PC-9 (cell line): ENCODE measurements at regions not wholly inside any gene's neighbourhood (a gene's known extent, or its start where the extent isn't known, plus 50 kb on each side); places are given as distances from the start of the nearest gene placed in this dataset.

Experiments used
- BruUV-seq: library from RNA; stranded (reverse); fragments of 400-500 nt; replicated peaks from 2 replicates; lab custom pipeline; 2021; lab: Mats Ljungman, UMichigan
- CTCF ChIA-PET: fragments of 300-600 bp; sonication (Branson Sonifier 250); formaldehyde crosslinking; loops from one replicate; lab custom pipeline; 2022; ENCODE audit warnings: antibody characterized with exemption; lab: Charles Lee
- POLR2A ChIA-PET: fragments of 300-600 bp; sonication (Branson Sonifier 250); formaldehyde crosslinking; loops from one replicate; lab custom pipeline; 2022; ENCODE audit warnings: antibody characterized with exemption; ENCODE audit not compliant: unreplicated experiment; lab: Charles Lee
- DNase-seq, 2 experiments: peaks; one replicate each; pipeline versions ENCODE4 v3.0.0 to v3.0.0-alpha.2; 2015 to 2022; ENCODE audit warnings: mixed read lengths in 1 of 2
- H2AFZ ChIP-seq: fragments of 200-600 bp; sonication (generic); 2 replicates; pipeline ENCODE4 v1.8.1; 2017; ENCODE audit warnings: antibody characterized with exemption
- H3F3A ChIP-seq: fragments of 200-600 bp; sonication (generic); 2 replicates; pipeline ENCODE4 v1.8.1; 2017; ENCODE audit warnings: antibody characterized with exemption, mild to moderate bottlenecking, low read depth; ENCODE audit not compliant: insufficient read depth
- H3K27ac ChIP-seq: fragments of 200-600 bp; sonication (generic); 2 replicates; pipeline ENCODE4 v1.6.1; 2016; ENCODE audit warnings: mixed run types
- H3K27me3 ChIP-seq: fragments of 200-600 bp; sonication (generic); 2 replicates; pipeline ENCODE4 v1.6.1; 2016; ENCODE audit warnings: low read depth, mixed run types; ENCODE audit not compliant: insufficient read depth
- H3K36me3 ChIP-seq: fragments of 200-600 bp; sonication (generic); 2 replicates; pipeline ENCODE4 v1.6.1; 2016; ENCODE audit warnings: low read depth, mixed run types
- H3K4me1 ChIP-seq: fragments of 200-600 bp; sonication (generic); replicated peaks from 2 replicates; pipeline ENCODE4 v1.6.1; 2016; ENCODE audit warnings: mixed run types; ENCODE audit not compliant: insufficient read depth
- H3K4me2 ChIP-seq: fragments of 200-600 bp; sonication (generic); 2 replicates; pipeline ENCODE4 v1.6.1; 2017; ENCODE audit warnings: mixed run types
- H3K4me3 ChIP-seq: fragments of 200-600 bp; sonication (generic); 2 replicates; pipeline ENCODE4 v1.6.1; 2016; ENCODE audit warnings: mixed run types
- H3K79me2 ChIP-seq: fragments of 200-600 bp; sonication (generic); 2 replicates; pipeline ENCODE4 v1.6.1; 2017; ENCODE audit warnings: low read depth, mixed run types
- H3K9me2 ChIP-seq: fragments of 200-600 bp; sonication (generic); 2 replicates; pipeline ENCODE4 v1.8.1; 2017; ENCODE audit warnings: mild to moderate bottlenecking; ENCODE audit not compliant: insufficient read depth
- H3K9me3 ChIP-seq: fragments of 200-600 bp; sonication (generic); 2 replicates; pipeline ENCODE4 v1.8.1; 2016; ENCODE audit warnings: low read depth; ENCODE audit not compliant: insufficient read depth
- H4K20me1 ChIP-seq: fragments of 200-600 bp; sonication (generic); 2 replicates; pipeline ENCODE4 v1.8.1; 2017; ENCODE audit not compliant: insufficient read depth
- EZH2 ChIP-seq: fragments of 200-600 bp; sonication (generic); IDR thresholded peaks from 2 replicates; pipeline ENCODE4 v1.8.0; 2017; ENCODE audit warnings: antibody characterized with exemption, low read depth
- intact Hi-C: fragments of 100-400 bp; cut with micrococcal nuclease; formaldehyde crosslinking; loops from one replicate; pipeline ENCODE4 v1.10.0; 2022; ENCODE audit not compliant: unreplicated experiment
- TF ChIP-seq, protein P1 (sequence below): fragments of 200-600 bp; sonication (generic); conservative IDR thresholded peaks from 2 replicates; pipeline ENCODE4 v1.6.1; 2017; ENCODE audit warnings: mixed run types, antibody characterized with exemption, mild to moderate bottlenecking, moderate library complexity

DNA sequence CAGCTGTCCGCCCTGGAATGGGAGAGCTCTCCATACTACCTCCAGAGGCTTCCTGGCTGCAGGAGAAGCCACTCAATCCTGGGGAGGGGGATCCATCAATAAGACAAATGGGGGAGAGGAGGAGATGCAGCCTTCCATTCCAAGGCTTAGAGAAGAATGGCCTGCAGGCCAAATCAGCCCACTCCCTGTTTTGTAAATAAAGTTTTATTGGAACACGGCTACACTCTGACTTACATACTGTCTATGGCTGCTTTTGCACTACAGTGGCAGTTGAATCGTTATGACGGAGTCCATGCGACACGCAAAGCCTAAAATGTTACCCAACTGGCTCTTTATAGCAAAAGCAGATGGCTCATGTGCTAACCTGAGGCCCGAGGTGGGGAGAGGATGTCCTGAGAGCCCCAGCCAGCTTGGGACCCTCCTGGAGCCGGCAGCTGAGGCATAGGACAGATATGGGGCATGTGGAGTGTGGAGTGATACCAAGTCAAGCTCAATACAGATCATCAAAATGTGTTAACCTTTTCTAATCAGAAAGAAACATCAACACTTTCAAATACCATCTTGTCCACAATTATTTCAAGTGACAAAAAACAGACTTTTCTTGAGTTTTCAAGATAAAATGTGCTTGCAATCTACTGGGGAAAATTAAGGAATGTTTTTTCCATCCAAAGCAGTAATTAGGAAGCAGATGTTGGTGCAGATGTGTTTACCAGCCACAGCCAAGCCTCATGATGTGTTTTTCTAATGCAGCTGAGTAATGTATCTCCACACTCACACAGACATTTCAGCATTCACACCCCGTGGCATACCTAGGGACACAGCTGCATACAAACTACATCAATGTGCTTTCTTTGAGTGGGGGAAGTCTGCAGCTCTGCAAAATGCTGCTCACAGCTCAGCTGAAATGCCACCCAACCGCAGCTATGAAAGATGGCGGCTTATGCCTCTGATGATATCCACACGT lies 181.6 kb downstream of the SHANK2 start:
- Histone ChIP-seq H3K4me3 (no peak overlapping the region), H4K20me1 (no peaks in the 10 kb centered on the region; the same call in 1 of the 2 replicates), H3K9me3 (no peaks in the 10 kb centered on the region), H2AFZ (no peak overlapping the region), H3F3A (no peaks in the 10 kb centered on the region), H3K79me2 (no peaks in the 10 kb centered on the region), H3K9me2 (0 out of 2 replicates have a peak, but pooled peaks cover 4% of the 10 kb centered on the region), H3K36me3 (no peaks in the 10 kb centered on the region), H3K4me2 (no peak overlapping the region), H3K27me3 (no peaks in the 10 kb centered on the region), H3K27ac (no peak overlapping the region), H3K4me1 (no peaks in the 10 kb centered on the region)
- ChIA-PET POLR2A (no interaction called here), CTCF (no interaction called here)
- intact Hi-C loops: no loop called here
- TF ChIP-seq, protein P1, sequence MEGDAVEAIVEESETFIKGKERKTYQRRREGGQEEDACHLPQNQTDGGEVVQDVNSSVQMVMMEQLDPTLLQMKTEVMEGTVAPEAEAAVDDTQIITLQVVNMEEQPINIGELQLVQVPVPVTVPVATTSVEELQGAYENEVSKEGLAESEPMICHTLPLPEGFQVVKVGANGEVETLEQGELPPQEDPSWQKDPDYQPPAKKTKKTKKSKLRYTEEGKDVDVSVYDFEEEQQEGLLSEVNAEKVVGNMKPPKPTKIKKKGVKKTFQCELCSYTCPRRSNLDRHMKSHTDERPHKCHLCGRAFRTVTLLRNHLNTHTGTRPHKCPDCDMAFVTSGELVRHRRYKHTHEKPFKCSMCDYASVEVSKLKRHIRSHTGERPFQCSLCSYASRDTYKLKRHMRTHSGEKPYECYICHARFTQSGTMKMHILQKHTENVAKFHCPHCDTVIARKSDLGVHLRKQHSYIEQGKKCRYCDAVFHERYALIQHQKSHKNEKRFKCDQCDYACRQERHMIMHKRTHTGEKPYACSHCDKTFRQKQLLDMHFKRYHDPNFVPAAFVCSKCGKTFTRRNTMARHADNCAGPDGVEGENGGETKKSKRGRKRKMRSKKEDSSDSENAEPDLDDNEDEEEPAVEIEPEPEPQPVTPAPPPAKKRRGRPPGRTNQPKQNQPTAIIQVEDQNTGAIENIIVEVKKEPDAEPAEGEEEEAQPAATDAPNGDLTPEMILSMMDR: no peak
- TF ChIP-seq EZH2: no peak
- DNase-seq: no peak
- no TSS peak for BruUV-seq

DNA sequence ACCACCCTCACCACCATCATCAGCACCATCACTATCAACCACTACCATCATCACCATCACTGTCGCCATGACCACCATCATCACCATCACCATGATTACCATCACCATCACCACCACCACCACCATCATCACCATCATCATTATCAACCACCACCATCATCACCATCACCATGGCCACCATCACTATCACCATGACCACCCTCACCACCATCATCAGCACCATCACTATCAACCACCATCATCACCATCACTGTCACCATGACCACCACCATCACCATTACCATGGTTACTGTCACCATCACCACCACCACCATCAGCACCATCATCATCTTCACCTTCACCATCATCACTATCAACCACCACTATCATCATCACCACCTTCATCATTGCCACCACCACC lies 183.4 kb downstream of the SHANK2 start:
- no peak for DNase-seq
- intact Hi-C loops: no loop called here
- H3K36me3 ChIP-seq: no peaks in the 10 kb centered on the region
- H2AFZ ChIP-seq: no peak overlapping the region
- H3K4me3 ChIP-seq: no peak overlapping the region
- ChIA-PET CTCF (no interaction called here), POLR2A (no interaction called here)
- TF ChIP-seq, protein P1: no peak
- TF ChIP-seq EZH2: no peak
- no peaks in the 10 kb centered on the region for H3F3A ChIP-seq
- no TSS peak for BruUV-seq
- H3K4me2 ChIP-seq: no peak overlapping the region
- H3K9me2 ChIP-seq: 0 out of 2 replicates have a peak, but pooled peaks cover 4% of the 10 kb centered on the region
- H3K27ac ChIP-seq: no peak overlapping the region
- H4K20me1 ChIP-seq: no peaks in the 10 kb centered on the region; the same call in 1 of the 2 replicates
- H3K4me1 ChIP-seq: no peaks in the 10 kb centered on the region
- H3K9me3 ChIP-seq: no peaks in the 10 kb centered on the region
- H3K27me3 ChIP-seq: no peaks in the 10 kb centered on the region
- no peaks in the 10 kb centered on the region for H3K79me2 ChIP-seq

DNA sequence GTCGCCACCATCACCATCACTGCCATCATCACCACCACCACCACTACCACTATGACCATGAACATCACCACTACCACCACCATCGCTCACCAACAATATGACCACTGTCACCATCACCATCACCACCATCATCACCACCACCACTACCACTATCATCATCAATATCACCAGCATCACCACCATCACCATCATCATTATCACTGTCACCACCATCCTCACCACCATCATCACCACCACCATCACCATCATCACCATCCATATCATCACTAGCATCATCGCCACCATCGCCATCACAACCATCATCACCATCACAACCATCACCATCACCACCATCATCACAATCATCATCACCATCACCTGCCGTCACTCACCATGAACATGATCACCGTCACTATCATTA lies 184.6 kb downstream of the SHANK2 start:
- ChIA-PET POLR2A (no interaction called here), CTCF (no interaction called here)
- Histone ChIP-seq H3F3A (no peaks in the 10 kb centered on the region), H3K9me3 (no peaks in the 10 kb centered on the region), H3K9me2 (0 out of 2 replicates have a peak, but pooled peaks cover 4% of the 10 kb centered on the region), H3K4me3 (no peak overlapping the region), H3K36me3 (no peaks in the 10 kb centered on the region), H3K79me2 (no peaks in the 10 kb centered on the region), H3K4me1 (no peaks in the 10 kb centered on the region), H3K4me2 (no peak overlapping the region), H3K27ac (no peak overlapping the region), H3K27me3 (no peaks in the 10 kb centered on the region), H2AFZ (no peak overlapping the region), H4K20me1 (no peaks in the 10 kb centered on the region; the same call in 1 of the 2 replicates)
- no peak for DNase-seq
- BruUV-seq: no TSS peak
- TF ChIP-seq EZH2: no peak
- TF ChIP-seq, protein P1: no peak
- intact Hi-C loops: no loop called here
